ENCODE measurements at regions not wholly inside any gene's neighbourhood (a gene's known extent, or its start where the extent isn't known, plus 50 kb on each side); places are given as distances from the start of the nearest gene placed in this dataset.
"Not testable (repeated sequence)": the region's sequence is repeated elsewhere in the genome, so short reads cannot be mapped to it uniquely, and the experiment has no call there.

DNA sequence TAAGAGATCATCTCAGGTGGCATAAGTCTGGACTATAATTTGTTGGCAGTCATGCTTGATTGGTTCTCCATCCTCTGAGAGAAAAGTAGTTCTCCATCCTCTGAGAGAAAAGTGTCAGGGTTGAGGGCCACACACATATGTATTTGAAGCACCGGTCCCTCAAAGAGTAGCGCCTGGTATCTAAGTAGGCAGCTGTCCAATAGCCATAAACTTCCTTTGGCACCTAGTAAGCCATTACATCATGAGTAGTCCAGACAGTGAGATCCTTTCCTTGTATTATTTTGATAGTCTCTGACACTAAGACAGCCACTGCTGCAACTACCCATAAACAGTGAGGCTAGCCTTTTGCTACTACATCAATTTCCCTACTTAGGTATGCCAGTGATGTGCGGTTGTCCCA is 94.0 kb downstream of the EBLN2 start:
- DNase-seq (ENCODE audit: low spot score); H3K4me3 Mint-ChIP-seq (ENCODE audit: unreplicated experiment); H3K27me3 Mint-ChIP-seq (ENCODE audit: unreplicated experiment); H3K27ac Mint-ChIP-seq (ENCODE audit: unreplicated experiment); H3K9me3 Mint-ChIP-seq (ENCODE audit: unreplicated experiment); H3K36me3 Mint-ChIP-seq (ENCODE audit: low read depth, unreplicated experiment): not testable (repeated sequence)
- H3K4me1 Mint-ChIP-seq (ENCODE audit: unreplicated experiment): peaks cover 25% of the 10 kb centered on the region

DNA sequence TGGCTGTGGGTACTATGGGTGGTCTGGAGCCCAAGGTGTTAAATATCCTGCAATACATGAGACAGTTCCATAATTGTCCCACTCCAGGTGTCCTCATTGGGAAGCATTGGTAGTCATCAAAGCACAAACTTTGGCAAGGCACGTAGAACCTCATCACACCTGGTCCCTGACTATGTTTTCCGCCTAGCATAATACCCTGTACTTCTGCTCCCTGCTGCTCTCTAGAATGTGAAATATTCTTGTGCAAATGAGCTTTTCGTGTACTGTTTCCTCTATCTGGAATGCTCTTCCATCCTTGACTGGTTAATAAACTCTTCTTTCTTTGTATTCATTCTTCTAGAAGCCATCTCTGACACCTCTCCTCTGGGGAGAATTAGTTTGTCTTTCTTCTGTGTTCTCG is 103.2 kb downstream of the EBLN2 start:
- no peak overlapping the region for H3K27ac Mint-ChIP-seq (ENCODE audit: unreplicated experiment)
- H3K4me1 Mint-ChIP-seq (ENCODE audit: unreplicated experiment): no peaks in the 10 kb centered on the region
- no peaks in the 10 kb centered on the region for H3K9me3 Mint-ChIP-seq (ENCODE audit: unreplicated experiment)
- no peaks in the 10 kb centered on the region for H3K36me3 Mint-ChIP-seq (ENCODE audit: low read depth, unreplicated experiment)
- DNase-seq (ENCODE audit: low spot score): no peak
- peaks cover 4% of the 10 kb centered on the region for H3K27me3 Mint-ChIP-seq (ENCODE audit: unreplicated experiment)
- H3K4me3 Mint-ChIP-seq (ENCODE audit: unreplicated experiment): no peak overlapping the region
- TF ChIP-seq, protein P1, sequence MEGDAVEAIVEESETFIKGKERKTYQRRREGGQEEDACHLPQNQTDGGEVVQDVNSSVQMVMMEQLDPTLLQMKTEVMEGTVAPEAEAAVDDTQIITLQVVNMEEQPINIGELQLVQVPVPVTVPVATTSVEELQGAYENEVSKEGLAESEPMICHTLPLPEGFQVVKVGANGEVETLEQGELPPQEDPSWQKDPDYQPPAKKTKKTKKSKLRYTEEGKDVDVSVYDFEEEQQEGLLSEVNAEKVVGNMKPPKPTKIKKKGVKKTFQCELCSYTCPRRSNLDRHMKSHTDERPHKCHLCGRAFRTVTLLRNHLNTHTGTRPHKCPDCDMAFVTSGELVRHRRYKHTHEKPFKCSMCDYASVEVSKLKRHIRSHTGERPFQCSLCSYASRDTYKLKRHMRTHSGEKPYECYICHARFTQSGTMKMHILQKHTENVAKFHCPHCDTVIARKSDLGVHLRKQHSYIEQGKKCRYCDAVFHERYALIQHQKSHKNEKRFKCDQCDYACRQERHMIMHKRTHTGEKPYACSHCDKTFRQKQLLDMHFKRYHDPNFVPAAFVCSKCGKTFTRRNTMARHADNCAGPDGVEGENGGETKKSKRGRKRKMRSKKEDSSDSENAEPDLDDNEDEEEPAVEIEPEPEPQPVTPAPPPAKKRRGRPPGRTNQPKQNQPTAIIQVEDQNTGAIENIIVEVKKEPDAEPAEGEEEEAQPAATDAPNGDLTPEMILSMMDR (IDR thresholded peaks at IDR 0.05; ENCODE audit: unreplicated experiment): no peak

DNA sequence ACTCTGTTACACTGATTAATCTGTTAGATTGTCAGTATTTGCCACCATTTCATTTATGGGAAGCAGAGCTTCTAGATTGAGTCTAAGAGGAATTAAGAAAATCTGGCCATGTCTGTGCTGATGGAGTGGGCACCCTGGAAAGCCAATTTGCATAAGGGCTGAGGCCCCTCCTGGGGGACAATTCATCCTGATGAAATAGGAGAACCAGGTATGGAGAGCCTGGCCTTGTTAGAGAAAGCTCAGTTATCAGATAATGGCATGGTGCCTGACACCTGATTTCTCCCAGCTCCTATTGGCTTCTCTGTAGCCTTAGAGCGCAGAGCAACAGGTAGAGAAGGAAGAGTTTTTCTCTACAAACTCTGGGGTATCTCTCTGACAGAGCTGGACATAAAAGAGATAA is 114.2 kb downstream of the EBLN2 start:
- no peaks in the 10 kb centered on the region for H3K4me1 Mint-ChIP-seq (ENCODE audit: unreplicated experiment)
- peaks cover 4% of the 10 kb centered on the region for H3K9me3 Mint-ChIP-seq (ENCODE audit: unreplicated experiment)
- DNase-seq (ENCODE audit: low spot score): no peak
- no peaks in the 10 kb centered on the region for H3K36me3 Mint-ChIP-seq (ENCODE audit: low read depth, unreplicated experiment)
- TF ChIP-seq, protein P1 (IDR thresholded peaks at IDR 0.05; ENCODE audit: unreplicated experiment): no peak
- peaks cover 2% of the 10 kb centered on the region for H3K27me3 Mint-ChIP-seq (ENCODE audit: unreplicated experiment)
- H3K4me3 Mint-ChIP-seq (ENCODE audit: unreplicated experiment): no peak overlapping the region
- no peak overlapping the region for H3K27ac Mint-ChIP-seq (ENCODE audit: unreplicated experiment)

DNA sequence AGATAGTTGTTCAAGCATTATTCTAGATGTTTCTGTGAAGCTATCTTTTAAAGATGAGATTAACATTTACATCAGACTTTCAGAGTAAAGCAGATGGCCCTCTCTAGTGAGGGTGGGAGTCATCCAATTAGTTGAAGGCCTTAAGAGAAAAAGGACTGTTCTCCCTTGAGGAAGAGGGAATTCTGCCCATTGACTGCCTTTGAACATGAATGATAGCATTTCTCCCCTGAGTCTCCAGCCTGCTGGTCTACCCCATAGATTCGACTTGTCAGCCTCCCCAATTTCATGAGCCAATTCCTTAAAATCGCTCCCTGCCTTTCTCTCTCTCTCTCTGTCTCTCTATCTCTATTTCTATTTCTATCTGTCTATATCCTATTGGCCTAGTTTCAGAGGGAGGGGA is 115.5 kb downstream of the EBLN2 start:
- H3K4me1 Mint-ChIP-seq (ENCODE audit: unreplicated experiment): no peaks in the 10 kb centered on the region
- H3K9me3 Mint-ChIP-seq (ENCODE audit: unreplicated experiment): no peaks in the 10 kb centered on the region
- no peak for DNase-seq (ENCODE audit: low spot score)
- H3K36me3 Mint-ChIP-seq (ENCODE audit: low read depth, unreplicated experiment): no peaks in the 10 kb centered on the region
- TF ChIP-seq, protein P1 (IDR thresholded peaks at IDR 0.05; ENCODE audit: unreplicated experiment): no peak
- no peak overlapping the region for H3K4me3 Mint-ChIP-seq (ENCODE audit: unreplicated experiment)
- peaks cover 2% of the 10 kb centered on the region for H3K27me3 Mint-ChIP-seq (ENCODE audit: unreplicated experiment)
- no peak overlapping the region for H3K27ac Mint-ChIP-seq (ENCODE audit: unreplicated experiment)

DNA sequence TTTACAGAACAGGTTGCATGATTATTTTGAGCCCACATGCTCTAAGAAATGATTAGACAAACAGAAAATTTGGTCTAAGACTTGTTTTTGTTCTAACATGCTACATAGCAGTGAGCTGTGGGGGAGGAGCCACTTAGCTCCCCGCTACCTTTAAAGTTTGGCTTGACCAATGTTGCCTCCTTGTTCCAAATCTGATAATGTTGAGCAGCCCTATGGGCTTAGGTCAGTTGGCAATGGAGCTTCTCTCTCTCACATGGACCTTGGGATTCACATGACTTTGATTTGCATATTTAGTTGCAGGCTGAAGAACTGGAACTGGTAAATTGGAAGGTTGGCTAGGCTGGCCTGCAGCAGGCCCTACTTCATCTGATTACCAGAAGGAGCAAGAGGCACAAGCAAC is 116.4 kb downstream of the EBLN2 start:
- DNase-seq (ENCODE audit: low spot score): no peak
- H3K4me3 Mint-ChIP-seq (ENCODE audit: unreplicated experiment): no peak overlapping the region
- H3K27me3 Mint-ChIP-seq (ENCODE audit: unreplicated experiment): peaks cover 4% of the 10 kb centered on the region
- no peaks in the 10 kb centered on the region for H3K36me3 Mint-ChIP-seq (ENCODE audit: low read depth, unreplicated experiment)
- TF ChIP-seq, protein P1 (IDR thresholded peaks at IDR 0.05; ENCODE audit: unreplicated experiment): no peak
- no peaks in the 10 kb centered on the region for H3K4me1 Mint-ChIP-seq (ENCODE audit: unreplicated experiment)
- H3K9me3 Mint-ChIP-seq (ENCODE audit: unreplicated experiment): no peaks in the 10 kb centered on the region
- H3K27ac Mint-ChIP-seq (ENCODE audit: unreplicated experiment): no peak overlapping the region

DNA sequence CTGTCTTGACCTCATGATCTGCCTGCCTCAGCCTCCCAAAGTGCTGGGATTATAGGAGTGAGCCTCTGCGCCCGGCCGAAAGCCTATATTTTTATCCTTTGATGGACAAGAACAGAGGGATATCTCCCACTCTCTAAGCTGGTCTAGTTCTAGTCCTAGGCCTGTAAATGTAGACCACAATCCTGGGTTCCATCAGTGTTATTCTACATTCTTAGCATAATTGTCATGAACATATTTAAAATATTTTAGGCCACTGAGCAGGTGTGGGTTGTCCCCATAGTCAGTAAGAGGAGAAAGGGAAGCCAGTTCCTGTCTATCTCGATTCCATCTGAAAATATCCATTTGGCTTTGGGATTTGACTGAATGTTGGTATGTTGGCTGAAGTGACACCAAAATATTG is 118.1 kb downstream of the EBLN2 start:
- H3K27me3 Mint-ChIP-seq (ENCODE audit: unreplicated experiment): peaks cover 2% of the 10 kb centered on the region
- H3K36me3 Mint-ChIP-seq (ENCODE audit: low read depth, unreplicated experiment): no peaks in the 10 kb centered on the region
- H3K4me1 Mint-ChIP-seq (ENCODE audit: unreplicated experiment): no peaks in the 10 kb centered on the region
- no peak for DNase-seq (ENCODE audit: low spot score)
- H3K27ac Mint-ChIP-seq (ENCODE audit: unreplicated experiment): no peak overlapping the region
- TF ChIP-seq, protein P1 (IDR thresholded peaks at IDR 0.05; ENCODE audit: unreplicated experiment): no peak
- H3K9me3 Mint-ChIP-seq (ENCODE audit: unreplicated experiment): no peaks in the 10 kb centered on the region
- H3K4me3 Mint-ChIP-seq (ENCODE audit: unreplicated experiment): no peak overlapping the region

Measured in endothelial cell (in vitro differentiated cells).